DND-41 (cell line): ENCODE measurements at regions not wholly inside any gene's neighbourhood (a gene's known extent, or its start where the extent isn't known, plus 50 kb on each side); places are given as distances from the start of the nearest gene placed in this dataset.

ENCODE experiments used
- ATAC-seq: fragments of 200-7000 bp; cut with Tn5 transposase; 3 replicates; pipeline ENCODE4 v1.9.1; 2021; ENCODE audit warnings: low read depth; ENCODE audit not compliant: insufficient read depth
- DNase-seq: peaks from one replicate; pipeline ENCODE4 v3.0.0-alpha.2; 2020
- H2AFZ ChIP-seq: 2 replicates; pipeline ENCODE4 v1.6.0; 2012; ENCODE audit warnings: low read depth, low read length
- H3K27ac ChIP-seq: 2 replicates; pipeline ENCODE4 v1.5.1; 2012; ENCODE audit warnings: low read length, inconsistent platforms
- H3K27me3 ChIP-seq: fragments of 200-600 bp; sonication (generic); 2 replicates; pipeline ENCODE4 v1.6.0; 2012; ENCODE audit warnings: low read length, mild to moderate bottlenecking, inconsistent platforms; ENCODE audit not compliant: insufficient read depth, poor library complexity
- H3K36me3 ChIP-seq: 2 replicates; pipeline ENCODE4 v1.5.1; 2012; ENCODE audit warnings: low read length, inconsistent platforms; ENCODE audit not compliant: insufficient read depth
- H3K4me1 ChIP-seq: 2 replicates; pipeline ENCODE4 v1.5.1; 2012; ENCODE audit warnings: mild to moderate bottlenecking, low read length; ENCODE audit not compliant: insufficient read depth
- H3K4me2 ChIP-seq: 2 replicates; pipeline ENCODE4 v1.6.0; 2012; ENCODE audit warnings: mild to moderate bottlenecking, moderate library complexity, low read length, inconsistent platforms; ENCODE audit not compliant: insufficient read depth
- H3K4me3 ChIP-seq, 2 experiments: fragments of 200-600 bp in 1 of 2; shearing (Covaris generic) in 1 of 2; 2 replicates each; pipeline ENCODE4 v1.5.1; 2012 to 2016; ENCODE audit warnings: inconsistent platforms in 2 of 2, low read length in 2 of 2, mild to moderate bottlenecking in 2 of 2, low read depth in 1 of 2, moderate library complexity in 1 of 2
- H3K79me2 ChIP-seq: 2 replicates; pipeline ENCODE4 v1.6.0; 2012; ENCODE audit warnings: low read length, inconsistent platforms; ENCODE audit not compliant: insufficient read depth
- H3K9ac ChIP-seq: 2 replicates; pipeline ENCODE4 v1.6.0; 2012; ENCODE audit warnings: low read depth, mild to moderate bottlenecking, inconsistent platforms, low read length, moderate library complexity
- H3K9me3 ChIP-seq: 2 replicates; pipeline ENCODE4 v1.5.1; 2012; ENCODE audit warnings: low read length, moderate library complexity, mild to moderate bottlenecking, inconsistent platforms; ENCODE audit not compliant: insufficient read depth, severe bottlenecking
- H4K20me1 ChIP-seq: 2 replicates; pipeline ENCODE4 v1.6.0; 2012; ENCODE audit warnings: low read length; ENCODE audit not compliant: insufficient read depth
- EZH2 ChIP-seq: IDR thresholded peaks from 3 replicates; pipeline ENCODE4 v1.6.1; 2012; ENCODE audit warnings: borderline replicate concordance, low read depth, mild to moderate bottlenecking, moderate library complexity, low read length, inconsistent platforms; ENCODE audit not compliant: severe bottlenecking
- TF ChIP-seq, protein P1 (sequence below): IDR thresholded peaks from 2 replicates; pipeline ENCODE4 v1.5.1; 2012; ENCODE audit warnings: borderline replicate concordance, low read length, moderate library complexity, mild to moderate bottlenecking; ENCODE audit not compliant: poor library complexity, severe bottlenecking; ENCODE audit errors: extremely low read depth

GRCh38 chr17:13244513-13244912, 226.7 kb upstream of the ELAC2 start:
- no peaks in the 10 kb centered on the region for H3K9me3 ChIP-seq
- ATAC-seq (no peak), DNase-seq (no peak)
- no peak overlapping the region for H3K4me3 ChIP-seq
- H3K9ac ChIP-seq, result no peak overlapping the region
- H3K4me2 ChIP-seq, result no peak overlapping the region
- no peaks in the 10 kb centered on the region for H3K36me3 ChIP-seq
- no peaks in the 10 kb centered on the region for H3K4me1 ChIP-seq
- H3K79me2 ChIP-seq, result no peaks in the 10 kb centered on the region
- H2AFZ ChIP-seq, result no peak overlapping the region
- TF ChIP-seq EZH2, result no peak
- TF ChIP-seq, protein P1, sequence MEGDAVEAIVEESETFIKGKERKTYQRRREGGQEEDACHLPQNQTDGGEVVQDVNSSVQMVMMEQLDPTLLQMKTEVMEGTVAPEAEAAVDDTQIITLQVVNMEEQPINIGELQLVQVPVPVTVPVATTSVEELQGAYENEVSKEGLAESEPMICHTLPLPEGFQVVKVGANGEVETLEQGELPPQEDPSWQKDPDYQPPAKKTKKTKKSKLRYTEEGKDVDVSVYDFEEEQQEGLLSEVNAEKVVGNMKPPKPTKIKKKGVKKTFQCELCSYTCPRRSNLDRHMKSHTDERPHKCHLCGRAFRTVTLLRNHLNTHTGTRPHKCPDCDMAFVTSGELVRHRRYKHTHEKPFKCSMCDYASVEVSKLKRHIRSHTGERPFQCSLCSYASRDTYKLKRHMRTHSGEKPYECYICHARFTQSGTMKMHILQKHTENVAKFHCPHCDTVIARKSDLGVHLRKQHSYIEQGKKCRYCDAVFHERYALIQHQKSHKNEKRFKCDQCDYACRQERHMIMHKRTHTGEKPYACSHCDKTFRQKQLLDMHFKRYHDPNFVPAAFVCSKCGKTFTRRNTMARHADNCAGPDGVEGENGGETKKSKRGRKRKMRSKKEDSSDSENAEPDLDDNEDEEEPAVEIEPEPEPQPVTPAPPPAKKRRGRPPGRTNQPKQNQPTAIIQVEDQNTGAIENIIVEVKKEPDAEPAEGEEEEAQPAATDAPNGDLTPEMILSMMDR, result no peak
- H3K27me3 ChIP-seq, result no peaks in the 10 kb centered on the region
- H3K27ac ChIP-seq, result no peak overlapping the region
- H4K20me1 ChIP-seq, result no peaks in the 10 kb centered on the region

DNA sequence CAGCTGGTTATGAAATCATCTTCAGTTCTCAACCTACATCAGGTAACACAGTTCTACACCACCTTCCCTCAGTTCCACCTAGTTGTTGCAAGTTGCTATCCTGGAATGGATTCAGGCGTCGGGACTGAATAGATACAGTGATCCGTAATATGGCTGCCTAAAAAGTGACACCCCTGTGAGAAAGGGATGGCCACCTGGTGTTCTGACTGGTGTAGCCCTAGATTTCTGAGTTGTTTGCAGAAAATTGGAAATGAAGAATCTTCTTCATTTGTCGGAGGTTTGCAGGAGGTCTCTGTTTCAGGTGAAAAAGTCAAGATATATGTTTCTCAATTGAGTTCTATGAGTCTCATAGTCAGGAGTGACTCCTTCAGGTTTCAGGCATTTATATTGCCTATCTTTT, 225.8 kb upstream of the ELAC2 start:
- no peak for TF ChIP-seq EZH2
- TF ChIP-seq, protein P1, result no peak
- Histone ChIP-seq H3K4me2 (no peak overlapping the region), H3K4me3 (no peak overlapping the region), H2AFZ (no peak overlapping the region), H3K27ac (no peak overlapping the region), H3K36me3 (no peaks in the 10 kb centered on the region), H3K9me3 (no peaks in the 10 kb centered on the region), H3K4me1 (no peaks in the 10 kb centered on the region), H3K27me3 (no peaks in the 10 kb centered on the region), H3K79me2 (no peaks in the 10 kb centered on the region), H4K20me1 (no peaks in the 10 kb centered on the region), H3K9ac (no peak overlapping the region)
- DNase-seq (no peak), ATAC-seq (no peak)

- Histone ChIP-seq H2AFZ (no peak overlapping the region), H3K4me3 (no peak overlapping the region), H4K20me1 (no peaks in the 10 kb centered on the region), H3K4me2 (no peak overlapping the region), H3K36me3 (no peaks in the 10 kb centered on the region), H3K9me3 (no peaks in the 10 kb centered on the region), H3K4me1 (no peaks in the 10 kb centered on the region), H3K27me3 (no peaks in the 10 kb centered on the region), H3K79me2 (no peaks in the 10 kb centered on the region), H3K9ac (no peak overlapping the region), H3K27ac (no peak overlapping the region)
- TF ChIP-seq EZH2, result no peak
- TF ChIP-seq, protein P1, result no peak
- ATAC-seq (no peak), DNase-seq (no peak)
These were observed 223.0 kb upstream of the ELAC2 start for GRCh38 chr17:13240851-13241250.
